Ovary (tissue), 3 donors: ENCODE measurements at regions not wholly inside any gene's neighbourhood (a gene's known extent, or its start where the extent isn't known, plus 50 kb on each side); places are given as distances from the start of the nearest gene placed in this dataset.

ENCODE experiments used
- CTCF ChIP-seq, 3 donors: fragments of 450-650 bp in 2 of 3; fragments of 200-600 bp in 1 of 3; IDR thresholded peaks; one replicate each; pipeline versions ENCODE4 v1.5.1 to v1.8.0; 2016 to 2022; ENCODE audit warnings: antibody characterized with exemption in 3 of 3, mild to moderate bottlenecking in 1 of 3
- POLR2A ChIP-seq: fragments of 450-650 bp; IDR thresholded peaks from one replicate; pipeline ENCODE4 v1.6.1; 2017; ENCODE audit warnings: antibody characterized with exemption, mild to moderate bottlenecking, moderate library complexity
- donor health status: DM: no; HTN: no; CAD: no.

GRCh38 chr15:87639305-87640011, 617.1 kb downstream of the NTRK3 start:
- no peak for TF ChIP-seq CTCF (IDR thresholded peaks at IDR 0.05)
- no peak for TF ChIP-seq POLR2A
